A673 (cell line): ENCODE measurements at regions not wholly inside any gene's neighbourhood (a gene's known extent, or its start where the extent isn't known, plus 50 kb on each side); places are given as distances from the start of the nearest gene placed in this dataset.

ENCODE experiments used
- EZH2 ChIP-seq: fragments of 200-600 bp; sonication (generic); IDR thresholded peaks from 2 replicates; pipeline ENCODE4 v1.6.1; 2017; ENCODE audit warnings: borderline replicate concordance, low read depth, mild to moderate bottlenecking, mixed read lengths, antibody characterized with exemption, low read length; ENCODE audit not compliant: poor library complexity, severe bottlenecking
- TF ChIP-seq, protein P1 (sequence below): fragments of 300-800, 200-600 bp; sonication (generic); conservative IDR thresholded peaks from 2 replicates; pipeline ENCODE4 v1.5.1; 2017; ENCODE audit warnings: low read depth, mild to moderate bottlenecking, antibody characterized with exemption, low read length, moderate library complexity, mixed read lengths

DNA sequence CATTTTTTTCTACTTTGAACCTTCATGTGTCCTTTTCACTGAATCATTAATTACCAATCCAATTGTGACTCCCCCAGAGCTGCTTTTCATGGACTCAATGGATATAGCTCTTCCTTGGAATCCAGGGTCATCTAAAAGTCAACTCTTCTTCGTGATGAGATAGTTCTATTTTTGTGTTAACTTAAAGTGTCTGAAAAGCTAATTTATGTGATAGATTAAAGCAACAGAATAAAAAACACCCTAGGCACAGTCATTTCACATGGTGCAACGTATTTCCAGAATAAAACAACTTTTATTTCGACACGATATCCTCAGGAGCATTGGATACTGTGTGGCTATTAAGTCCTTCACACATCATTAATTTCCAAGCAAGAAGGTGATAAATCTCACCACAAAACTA, 250.6 kb upstream of the SPHKAP start:
- no peak for TF ChIP-seq EZH2
- TF ChIP-seq, protein P1, sequence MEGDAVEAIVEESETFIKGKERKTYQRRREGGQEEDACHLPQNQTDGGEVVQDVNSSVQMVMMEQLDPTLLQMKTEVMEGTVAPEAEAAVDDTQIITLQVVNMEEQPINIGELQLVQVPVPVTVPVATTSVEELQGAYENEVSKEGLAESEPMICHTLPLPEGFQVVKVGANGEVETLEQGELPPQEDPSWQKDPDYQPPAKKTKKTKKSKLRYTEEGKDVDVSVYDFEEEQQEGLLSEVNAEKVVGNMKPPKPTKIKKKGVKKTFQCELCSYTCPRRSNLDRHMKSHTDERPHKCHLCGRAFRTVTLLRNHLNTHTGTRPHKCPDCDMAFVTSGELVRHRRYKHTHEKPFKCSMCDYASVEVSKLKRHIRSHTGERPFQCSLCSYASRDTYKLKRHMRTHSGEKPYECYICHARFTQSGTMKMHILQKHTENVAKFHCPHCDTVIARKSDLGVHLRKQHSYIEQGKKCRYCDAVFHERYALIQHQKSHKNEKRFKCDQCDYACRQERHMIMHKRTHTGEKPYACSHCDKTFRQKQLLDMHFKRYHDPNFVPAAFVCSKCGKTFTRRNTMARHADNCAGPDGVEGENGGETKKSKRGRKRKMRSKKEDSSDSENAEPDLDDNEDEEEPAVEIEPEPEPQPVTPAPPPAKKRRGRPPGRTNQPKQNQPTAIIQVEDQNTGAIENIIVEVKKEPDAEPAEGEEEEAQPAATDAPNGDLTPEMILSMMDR: no peak
